Cerebellar cortex (tissue), 1 donor: ENCODE measurements at regions not wholly inside any gene's neighbourhood (a gene's known extent, or its start where the extent isn't known, plus 50 kb on each side); places are given as distances from the start of the nearest gene placed in this dataset.
"Not testable (repeated sequence)": the region's sequence is repeated elsewhere in the genome, so short reads cannot be mapped to it uniquely, and the experiment has no call there.

Experiments used
- DNase-seq: peaks from one replicate; pipeline ENCODE4 v3.0.0-alpha.2; 2015; ENCODE audit warnings: low spot score

DNA sequence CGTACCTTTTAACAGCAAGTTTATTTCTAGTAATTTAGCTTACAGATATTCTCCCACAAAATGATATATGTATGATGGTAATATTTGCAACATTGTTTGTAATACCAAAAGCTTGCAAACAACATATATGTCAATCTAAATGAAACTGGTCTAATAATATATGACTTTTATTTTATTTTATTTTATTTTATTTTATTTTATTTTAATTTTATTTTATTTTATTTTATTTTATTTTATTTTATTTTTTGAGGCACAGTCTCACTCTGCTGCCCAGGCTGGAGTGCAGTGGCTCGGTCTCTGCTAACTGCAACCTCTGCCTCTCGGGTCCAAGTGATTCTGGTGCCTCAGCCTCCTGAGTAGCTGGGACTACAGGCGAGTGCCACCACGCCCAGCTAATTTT lies 94.6 kb upstream of the ABCA1 start:
- DNase-seq, result not testable (repeated sequence)

DNA sequence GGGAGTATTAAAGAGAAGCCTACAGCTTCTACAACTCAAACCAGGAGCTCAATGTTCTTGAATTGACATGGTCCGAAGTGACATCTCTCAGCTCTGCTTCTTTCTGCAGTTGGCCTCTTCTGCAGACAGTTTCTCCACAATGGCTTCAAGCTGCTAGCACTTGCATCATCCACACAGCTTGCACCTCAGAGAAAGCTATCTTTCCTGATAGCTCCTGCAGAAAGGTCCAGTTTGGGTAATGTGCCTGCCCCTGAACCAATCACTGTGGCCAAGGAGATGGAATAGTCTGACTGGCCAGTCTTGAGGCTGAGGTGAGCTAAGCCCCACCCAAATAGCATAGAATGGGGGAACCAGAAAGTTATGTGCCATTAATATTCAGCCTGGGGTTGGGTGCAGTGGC lies 95.8 kb upstream of the ABCA1 start:
- DNase-seq, result no peak

DNA sequence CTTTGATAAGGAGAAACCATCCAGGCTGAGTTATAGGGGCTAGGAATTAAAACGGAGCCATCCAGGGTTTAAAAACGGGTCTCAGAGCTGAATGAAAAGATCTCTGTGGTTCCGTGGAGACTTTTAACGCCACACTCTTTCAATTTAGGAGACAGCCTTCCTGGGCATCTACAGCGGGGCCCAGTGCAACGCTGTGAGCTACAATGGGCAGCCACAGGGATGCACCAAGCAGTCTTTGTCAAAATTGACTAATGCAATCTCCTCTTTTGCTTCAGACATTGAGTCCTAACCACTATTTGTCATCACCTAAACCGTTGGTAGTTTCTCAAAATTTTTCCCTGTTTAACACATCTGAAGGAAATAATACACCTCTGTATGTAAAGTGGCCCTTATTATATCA lies 96.6 kb upstream of the ABCA1 start:
- DNase-seq, result no peak

DNA sequence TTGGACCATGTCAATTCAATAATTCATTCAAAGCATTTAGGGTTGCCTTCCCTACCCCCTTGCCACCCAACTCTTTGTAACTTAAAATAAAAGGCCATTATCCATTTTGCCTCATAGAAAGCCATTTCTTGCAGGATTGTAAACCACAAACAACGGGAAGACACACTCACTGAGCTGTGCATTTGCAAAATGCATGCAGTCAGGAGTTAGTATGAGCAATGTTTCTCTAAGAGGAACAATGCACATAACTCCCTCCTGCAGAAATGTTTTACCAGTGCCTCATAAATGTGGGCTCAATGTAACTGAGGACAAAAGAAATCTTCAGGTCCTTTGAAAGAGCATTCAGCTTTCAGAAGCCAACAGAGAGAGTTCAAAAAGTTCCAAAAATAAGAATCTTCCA lies 98.5 kb upstream of the ABCA1 start:
- DNase-seq, result no peak

DNA sequence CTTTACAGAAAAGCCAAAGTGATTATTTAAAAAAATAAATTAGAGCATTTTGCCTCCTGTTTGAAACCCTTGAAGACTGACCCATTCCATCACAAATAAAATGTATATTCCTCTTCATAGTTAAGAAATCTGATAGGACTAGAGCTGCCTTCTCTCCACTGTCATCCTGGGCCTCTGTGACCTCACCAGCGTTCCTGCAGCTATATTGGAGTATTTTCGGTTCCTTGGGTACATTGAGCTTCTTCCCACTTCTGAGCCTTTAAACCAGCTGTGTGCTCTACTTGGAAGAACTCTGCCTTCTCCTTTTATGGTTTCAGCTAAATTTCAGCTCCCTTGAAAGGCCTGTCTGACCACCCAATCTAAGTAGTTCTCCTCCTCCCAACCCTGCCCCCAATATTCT lies 99.1 kb upstream of the ABCA1 start:
- no peak for DNase-seq

GRCh38 chr9:105030285-105030684 lies 102.3 kb upstream of the ABCA1 start:
- DNase-seq, result no peak

- no peak for DNase-seq
These were observed 109.2 kb upstream of the ABCA1 start for GRCh38 chr9:105037139-105037538.

DNA sequence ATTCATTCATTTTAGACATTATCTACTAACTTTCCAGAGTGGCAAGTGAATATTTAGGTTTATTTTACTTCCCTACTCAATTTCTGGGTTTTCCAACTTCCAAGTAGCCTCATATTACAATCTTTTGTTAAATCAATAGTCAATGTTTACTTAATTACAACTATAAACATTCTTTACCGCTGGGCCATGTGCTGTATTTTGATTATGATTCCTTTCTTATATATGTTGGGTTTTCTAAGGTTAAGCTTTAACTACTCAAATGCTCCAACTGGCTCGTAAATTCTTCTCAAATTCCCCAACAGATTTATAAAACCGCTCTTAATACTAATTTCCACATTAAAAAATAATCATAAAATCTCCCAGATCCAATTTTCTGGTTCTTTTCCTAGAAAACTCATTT lies 110.1 kb upstream of the ABCA1 start:
- DNase-seq, result no peak

GRCh38 chr9:105039175-105039799 lies 111.3 kb upstream of the ABCA1 start:
- no peak for DNase-seq

- DNase-seq, result no peak
These were observed 115.5 kb upstream of the ABCA1 start for GRCh38 chr9:105043370-105043936.

DNA sequence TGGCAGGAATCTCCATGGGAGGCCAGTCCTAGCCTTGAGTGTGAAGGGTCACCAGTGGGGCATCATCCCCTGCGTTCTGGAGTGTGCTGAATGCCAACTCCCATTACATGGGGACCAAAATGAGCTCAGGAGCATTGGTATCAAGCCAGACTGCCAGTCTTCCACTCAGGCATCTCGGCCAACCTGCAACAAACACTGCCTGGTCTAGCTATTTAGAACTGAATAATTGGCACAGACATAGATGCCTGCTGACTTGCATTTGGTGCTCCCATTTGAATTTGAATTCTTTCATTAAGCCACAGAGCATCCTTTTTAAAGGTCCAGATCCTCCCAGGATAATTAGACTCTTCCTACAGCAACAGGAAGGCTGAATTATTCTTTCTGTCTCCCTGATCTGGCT lies 116.6 kb upstream of the ABCA1 start:
- peak; percentile 93 for DNase-seq

- DNase-seq, result peak; percentile 80
These were observed 119.2 kb upstream of the ABCA1 start for GRCh38 chr9:105046907-105047741.

DNA sequence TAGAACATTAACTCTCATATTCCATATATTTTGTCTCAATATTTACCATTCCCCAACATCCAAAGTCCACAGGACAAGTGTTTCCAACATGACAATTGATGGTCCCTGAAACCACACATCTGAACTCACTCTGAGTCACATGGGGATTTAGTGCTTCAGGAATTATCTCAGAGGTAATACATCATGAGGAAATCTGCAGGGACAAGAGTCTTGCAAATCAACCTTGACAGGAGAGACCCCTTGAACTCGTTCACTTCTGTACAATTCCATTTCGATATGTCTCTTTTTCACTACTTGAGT lies 119.7 kb upstream of the ABCA1 start:
- DNase-seq, result no peak

- no peak for DNase-seq
These were observed 120.4 kb upstream of the ABCA1 start for GRCh38 chr9:105048331-105048730.

GRCh38 chr9:105050296-105050695 lies 122.3 kb upstream of the ABCA1 start:
- DNase-seq, result no peak

DNA sequence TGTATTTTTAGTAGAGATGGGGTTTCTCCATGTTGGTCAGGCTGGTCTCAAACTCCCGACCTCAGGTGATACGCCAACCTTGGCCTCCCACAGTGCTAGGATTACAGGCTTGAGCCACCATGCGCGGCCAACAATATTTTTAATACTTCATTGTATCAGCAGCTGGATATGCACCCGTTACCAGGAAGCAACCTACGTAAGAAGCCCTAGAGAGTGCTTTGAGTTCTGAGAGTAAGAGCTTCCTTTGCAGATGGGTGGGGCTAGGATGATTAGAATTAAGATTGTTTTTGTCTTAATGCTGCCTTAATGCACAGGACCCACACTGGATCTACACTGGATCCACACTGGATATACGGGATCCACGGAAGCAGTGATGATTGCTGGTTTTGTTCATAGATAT lies 123.9 kb upstream of the ABCA1 start:
- DNase-seq, result no peak

DNA sequence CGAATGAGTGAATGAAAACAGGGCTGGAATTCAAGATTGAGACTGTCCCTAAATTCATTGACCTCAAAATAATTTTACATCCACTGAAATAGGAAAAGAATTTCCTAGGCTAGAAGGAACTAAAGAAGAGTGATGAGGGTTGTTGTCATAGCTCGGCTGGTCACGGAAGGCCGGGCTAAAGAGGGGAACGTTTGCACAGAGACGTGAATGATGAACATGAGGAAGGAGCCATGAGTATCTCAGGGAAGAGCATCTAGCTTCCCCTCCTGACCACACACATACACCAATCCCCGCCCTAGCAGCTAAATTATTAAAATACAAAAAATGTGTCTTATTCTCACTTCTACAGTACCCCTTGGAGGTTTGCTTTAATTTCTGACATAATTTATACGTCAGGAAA lies 124.4 kb upstream of the ABCA1 start:
- DNase-seq, result no peak

GRCh38 chr9:105053209-105053652 lies 125.3 kb upstream of the ABCA1 start:
- no peak for DNase-seq

- no peak for DNase-seq
These were observed 126.5 kb upstream of the ABCA1 start for GRCh38 chr9:105054491-105054890.

DNA sequence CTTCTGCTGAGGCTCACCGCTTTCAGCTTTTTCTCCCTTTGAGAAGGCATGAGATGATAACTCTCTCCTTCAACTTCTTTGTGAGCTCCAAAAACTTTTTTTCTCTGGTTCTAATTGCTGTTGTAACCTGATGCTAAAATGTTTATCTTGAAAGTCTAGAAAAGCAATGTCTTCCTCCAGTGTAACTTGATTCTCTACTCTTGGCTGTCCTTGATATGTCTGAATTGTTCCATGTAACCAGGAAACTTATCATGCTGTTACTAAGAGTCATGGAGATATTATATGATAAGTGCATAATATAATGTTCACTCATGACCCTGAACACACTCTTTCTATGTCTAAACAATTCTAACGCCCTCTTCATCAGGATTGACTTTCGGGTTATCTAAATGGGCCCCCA lies 128.0 kb upstream of the ABCA1 start:
- DNase-seq, result no peak

DNA sequence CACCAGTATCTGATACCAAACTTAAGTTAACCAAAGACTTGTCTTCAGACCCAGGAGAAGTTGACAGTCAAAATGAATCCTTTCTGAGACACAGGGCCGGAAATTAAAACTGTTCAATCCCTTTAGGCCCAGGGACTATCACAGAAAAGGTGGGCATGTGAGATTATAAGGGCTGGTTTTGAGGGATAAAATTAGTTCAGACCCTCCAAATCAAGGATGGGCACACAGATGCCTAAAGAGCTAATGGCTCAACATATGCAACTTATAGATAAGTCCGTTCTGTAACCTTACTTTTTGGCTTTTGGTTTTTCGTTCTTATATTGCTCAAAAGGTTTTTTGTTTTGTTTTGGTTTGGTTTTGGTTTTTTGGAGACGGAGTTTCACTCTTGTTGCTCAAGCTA lies 129.6 kb upstream of the ABCA1 start:
- no peak for DNase-seq

- DNase-seq, result no peak
These were observed 131.3 kb upstream of the ABCA1 start for GRCh38 chr9:105059252-105059651.

DNA sequence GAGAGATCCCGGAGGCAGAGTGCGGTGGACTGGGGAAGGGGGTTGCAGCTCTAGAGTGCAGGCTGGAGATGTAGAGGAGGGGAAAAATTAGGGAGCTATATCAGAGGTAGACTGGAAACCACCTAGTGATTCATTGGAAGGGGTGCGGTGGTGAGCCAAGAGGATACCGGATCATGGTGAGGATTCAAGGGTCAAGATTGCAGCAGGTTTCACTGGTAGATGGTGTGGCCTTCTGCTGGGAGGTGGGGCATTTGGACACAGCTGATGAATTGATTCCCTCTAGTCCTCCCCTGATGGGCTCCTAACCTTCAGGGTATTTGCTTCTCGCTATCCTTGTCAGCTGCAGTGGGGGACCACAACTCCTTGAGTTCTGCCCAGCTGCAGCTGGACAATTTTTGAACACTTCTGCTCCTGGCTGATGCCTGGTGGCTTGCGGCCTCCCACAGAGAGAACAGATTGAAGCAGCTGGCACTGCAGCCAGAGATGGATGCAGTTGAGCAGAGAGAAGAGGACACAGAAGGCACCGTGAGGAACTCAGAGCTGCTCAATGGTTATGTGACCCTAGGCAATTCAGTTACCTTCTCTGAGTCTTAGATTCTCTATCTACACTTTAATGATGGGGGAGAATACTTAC lies 134.4 kb upstream of the ABCA1 start:
- no peak for DNase-seq
